ENCODE measurements at regions not wholly inside any gene's neighbourhood (a gene's known extent, or its start where the extent isn't known, plus 50 kb on each side); places are given as distances from the start of the nearest gene placed in this dataset.

- H3K36me3 Mint-ChIP-seq (ENCODE audit: low read depth), result no peaks in the 10 kb centered on the region
Measured at GRCh38 chr1:14057640-14058039, 357.7 kb downstream of the PRDM2 start.

GRCh38 chr1:14061204-14061603 is 361.2 kb downstream of the PRDM2 start:
- H3K9me3 Mint-ChIP-seq, result peaks cover 7% of the 10 kb centered on the region
- peaks cover 5% of the 10 kb centered on the region for H3K4me1 Mint-ChIP-seq
- no peak overlapping the region for H3K4me3 Mint-ChIP-seq
- H3K27ac Mint-ChIP-seq, result no peak overlapping the region
- no peak for TF ChIP-seq CTCF (IDR thresholded peaks at IDR 0.05; ENCODE audit: unreplicated experiment in 3 of 3)
- H3K36me3 Mint-ChIP-seq (ENCODE audit: low read depth), result no peaks in the 10 kb centered on the region
- H3K27me3 Mint-ChIP-seq (ENCODE audit: low read depth), result peaks cover 7% of the 10 kb centered on the region

More at GRCh38 chr1:14057640-14058039, 357.7 kb downstream of the PRDM2 start:
- Mint-ChIP-seq H3K4me1 (no peaks in the 10 kb centered on the region), H3K27me3 (ENCODE audit: low read depth) (peaks cover 3% of the 10 kb centered on the region), H3K27ac (no peak overlapping the region), H3K9me3 (peaks cover 7% of the 10 kb centered on the region), H3K4me3 (no peak overlapping the region)
- TF ChIP-seq CTCF (IDR thresholded peaks at IDR 0.05; ENCODE audit: unreplicated experiment in 3 of 3), result no peak

DNA sequence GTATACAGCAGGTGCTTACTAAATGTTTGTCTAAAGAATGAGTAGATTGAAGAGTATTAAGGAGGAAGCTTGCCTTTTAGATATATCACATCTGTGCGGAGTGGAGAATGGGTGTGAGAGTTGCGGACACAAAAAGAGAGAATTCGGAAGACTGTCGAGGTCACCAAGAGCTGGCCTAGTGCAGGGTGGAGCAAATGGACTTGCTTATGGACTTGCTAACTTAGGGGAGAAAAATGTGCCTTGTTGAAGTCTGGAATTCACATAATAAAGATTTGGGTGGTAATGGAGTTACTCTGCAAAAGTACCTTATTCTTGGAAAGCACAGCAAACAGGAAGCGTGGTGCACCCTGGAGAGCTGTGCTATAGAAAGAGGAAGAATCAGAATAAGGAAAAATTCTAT is 361.7 kb downstream of the PRDM2 start:
- H3K27me3 Mint-ChIP-seq (ENCODE audit: low read depth), result peaks cover 7% of the 10 kb centered on the region

GRCh38 chr1:14062669-14063068 is 362.7 kb downstream of the PRDM2 start:
- Mint-ChIP-seq H3K27ac (no peak overlapping the region), H3K4me3 (no peak overlapping the region), H3K4me1 (peaks cover 5% of the 10 kb centered on the region), H3K27me3 (ENCODE audit: low read depth) (peaks cover 7% of the 10 kb centered on the region), H3K9me3 (peaks cover 7% of the 10 kb centered on the region), H3K36me3 (ENCODE audit: low read depth) (no peaks in the 10 kb centered on the region)
- TF ChIP-seq CTCF (IDR thresholded peaks at IDR 0.05; ENCODE audit: unreplicated experiment in 3 of 3), result no peak

More for the DNA sequence above, 361.7 kb downstream of the PRDM2 start:
- H3K4me3 Mint-ChIP-seq, result no peak overlapping the region
- no peaks in the 10 kb centered on the region for H3K36me3 Mint-ChIP-seq (ENCODE audit: low read depth)
- H3K4me1 Mint-ChIP-seq, result peaks cover 5% of the 10 kb centered on the region
- no peak for TF ChIP-seq CTCF (IDR thresholded peaks at IDR 0.05; ENCODE audit: unreplicated experiment in 3 of 3)
- no peak overlapping the region for H3K27ac Mint-ChIP-seq
- H3K9me3 Mint-ChIP-seq, result peaks cover 7% of the 10 kb centered on the region

DNA sequence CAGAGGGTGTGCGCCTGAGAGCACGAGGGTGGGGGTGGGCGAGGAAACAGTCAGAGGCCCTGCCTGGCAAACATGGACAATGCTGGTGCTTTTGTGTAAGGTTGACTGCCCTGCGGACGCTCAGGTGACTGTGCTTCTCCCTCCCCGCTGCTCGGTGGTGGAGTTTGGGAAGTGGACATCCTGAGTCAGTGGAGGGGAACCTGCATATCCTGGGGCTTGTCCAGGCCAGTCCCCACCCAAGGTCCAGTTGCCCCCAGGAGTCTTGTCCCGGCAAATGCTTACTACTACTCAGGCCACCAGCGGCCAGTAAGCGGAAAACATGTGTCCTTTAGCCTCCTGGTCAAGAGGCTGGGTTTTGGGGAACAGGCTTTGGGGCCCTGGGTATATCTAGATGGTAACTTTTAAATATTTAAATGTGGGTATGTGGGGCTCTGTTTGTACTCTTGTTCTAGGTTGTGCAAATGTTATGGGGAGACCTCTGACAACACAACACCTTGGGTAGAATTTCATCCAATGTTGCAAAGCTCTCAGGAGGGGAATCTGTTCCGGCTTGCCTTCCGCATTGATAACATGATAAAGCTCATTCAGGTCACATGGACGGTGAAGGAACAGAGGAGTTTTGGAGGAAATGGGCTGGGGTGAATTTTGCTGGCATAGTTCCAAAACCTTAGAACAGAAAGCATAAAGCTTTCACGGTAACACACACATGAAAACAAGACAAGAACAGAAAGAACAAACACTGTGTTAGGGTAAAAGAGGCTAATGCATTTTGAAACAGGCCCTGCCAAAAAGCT is 364.9 kb downstream of the PRDM2 start:
- peaks cover 5% of the 10 kb centered on the region for H3K4me1 Mint-ChIP-seq
- no peak overlapping the region for H3K27ac Mint-ChIP-seq
- no peak for TF ChIP-seq CTCF (IDR thresholded peaks at IDR 0.05; ENCODE audit: unreplicated experiment in 3 of 3)
- peaks cover 11% of the 10 kb centered on the region for H3K27me3 Mint-ChIP-seq (ENCODE audit: low read depth)
- H3K4me3 Mint-ChIP-seq, result no peak overlapping the region
- no peaks in the 10 kb centered on the region for H3K9me3 Mint-ChIP-seq
- H3K36me3 Mint-ChIP-seq (ENCODE audit: low read depth), result no peaks in the 10 kb centered on the region

DNA sequence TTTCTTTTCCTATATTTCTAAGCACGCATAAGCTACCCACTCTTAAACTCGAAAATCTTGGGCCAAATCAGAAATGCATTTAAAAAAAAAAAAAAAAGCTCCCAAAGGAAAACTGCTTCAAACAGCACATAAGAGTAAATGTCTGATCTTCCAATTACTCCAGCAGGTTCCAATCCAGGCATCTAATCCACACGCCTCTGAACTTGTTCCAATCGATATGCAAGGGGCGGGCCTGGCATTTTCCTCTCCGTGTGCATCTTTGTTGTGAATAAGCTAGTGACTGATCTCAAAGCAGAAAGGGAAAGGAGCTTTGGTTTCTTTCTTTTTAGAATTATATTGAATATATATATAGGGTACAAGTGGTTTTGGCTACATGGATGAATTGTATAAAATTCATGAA is 365.5 kb downstream of the PRDM2 start:
- TF ChIP-seq CTCF (IDR thresholded peaks at IDR 0.05; ENCODE audit: unreplicated experiment in 3 of 3), result no peak
- H3K27me3 Mint-ChIP-seq (ENCODE audit: low read depth), result peaks cover 11% of the 10 kb centered on the region
- H3K36me3 Mint-ChIP-seq (ENCODE audit: low read depth), result no peaks in the 10 kb centered on the region
- H3K27ac Mint-ChIP-seq, result no peak overlapping the region
- H3K4me1 Mint-ChIP-seq, result peaks cover 5% of the 10 kb centered on the region
- no peaks in the 10 kb centered on the region for H3K9me3 Mint-ChIP-seq
- no peak overlapping the region for H3K4me3 Mint-ChIP-seq
